Activated T-cell treated with anti-CD3 and anti-CD28 coated beads, Interleukin-2, amount 50 U/mL, for 48 hours (primary cell): ENCODE measurements at regions not wholly inside any gene's neighbourhood (a gene's known extent, or its start where the extent isn't known, plus 50 kb on each side); places are given as distances from the start of the nearest gene placed in this dataset.
"Not testable (repeated sequence)": the region's sequence is repeated elsewhere in the genome, so short reads cannot be mapped to it uniquely, and the experiment has no call there.

Experiments
- DNase-seq, 2 experiments: peaks; one replicate each; pipeline ENCODE4 v3.0.0-alpha.2; 2020

DNA sequence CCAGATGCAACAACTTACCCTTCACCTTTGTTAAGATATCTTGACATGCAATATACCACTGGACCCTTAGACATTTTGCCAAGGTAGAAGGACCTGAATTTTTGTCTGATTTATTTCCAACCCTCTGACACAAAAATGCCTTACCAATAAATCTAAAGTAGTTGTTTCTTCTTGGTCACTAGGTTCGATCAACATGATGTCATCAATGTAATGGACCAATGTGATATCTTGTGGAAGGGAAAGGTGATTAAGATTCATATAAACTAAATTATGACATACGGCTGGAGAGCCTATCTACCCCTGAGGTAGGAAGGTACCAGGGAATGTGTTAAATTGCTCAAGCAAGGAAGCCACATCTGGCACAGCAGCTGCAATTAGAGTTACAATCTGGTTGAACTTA is 67.7 kb upstream of the SERPINE2 start:
- DNase-seq: no peak

DNA sequence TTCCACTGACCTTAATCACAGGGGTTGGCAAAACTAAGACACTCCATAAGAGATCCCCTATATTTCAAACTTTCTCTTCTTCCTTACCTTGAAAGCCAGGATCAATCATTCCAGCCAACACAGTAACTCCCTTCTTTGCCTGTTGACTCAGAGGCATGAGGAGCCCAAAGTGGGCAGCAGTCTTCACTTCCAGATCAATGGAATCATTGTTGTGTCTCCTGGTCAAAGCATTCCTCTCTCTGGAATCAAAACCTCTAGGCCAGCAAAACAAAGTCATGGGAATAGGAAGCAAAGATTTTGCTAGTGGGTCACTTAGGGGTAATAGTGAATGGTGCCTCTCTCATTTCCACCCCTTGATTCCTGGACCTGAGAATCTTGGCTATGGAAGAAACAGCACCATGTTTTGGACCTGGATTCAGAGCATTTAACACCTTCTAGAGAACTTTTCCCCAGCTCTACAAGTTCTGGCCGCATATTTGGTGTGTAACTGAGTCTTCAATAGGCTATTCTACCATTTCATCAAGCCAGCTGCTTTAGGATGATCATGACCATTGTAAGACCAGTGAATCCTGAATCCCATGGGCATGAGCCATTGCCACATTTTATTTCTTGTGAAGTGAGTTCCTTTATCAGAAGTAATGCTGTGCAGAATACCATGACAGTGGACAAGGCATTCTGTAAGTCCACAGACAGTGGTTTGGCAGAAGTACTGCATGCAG is 65.7 kb upstream of the SERPINE2 start:
- no peak for DNase-seq

DNA sequence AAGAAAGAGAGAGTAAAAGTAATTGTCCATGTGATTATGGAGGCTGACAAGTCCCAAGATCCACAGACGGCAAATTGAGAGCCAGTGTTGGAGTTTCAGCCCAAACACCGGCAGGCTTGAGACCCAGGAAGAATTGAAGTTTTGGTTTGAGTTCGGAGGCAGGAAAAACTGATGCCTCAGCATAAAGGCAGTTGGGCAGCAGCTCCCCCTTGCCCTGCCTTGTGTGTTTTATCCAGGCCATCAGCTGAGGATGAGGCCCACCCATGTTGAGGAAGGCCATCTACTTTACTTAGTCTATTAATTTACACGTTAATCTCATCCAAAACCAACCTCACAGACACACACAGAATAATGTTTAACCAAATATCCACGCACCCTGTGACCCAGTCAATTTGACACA is 64.6 kb upstream of the SERPINE2 start:
- no peak for DNase-seq

DNA sequence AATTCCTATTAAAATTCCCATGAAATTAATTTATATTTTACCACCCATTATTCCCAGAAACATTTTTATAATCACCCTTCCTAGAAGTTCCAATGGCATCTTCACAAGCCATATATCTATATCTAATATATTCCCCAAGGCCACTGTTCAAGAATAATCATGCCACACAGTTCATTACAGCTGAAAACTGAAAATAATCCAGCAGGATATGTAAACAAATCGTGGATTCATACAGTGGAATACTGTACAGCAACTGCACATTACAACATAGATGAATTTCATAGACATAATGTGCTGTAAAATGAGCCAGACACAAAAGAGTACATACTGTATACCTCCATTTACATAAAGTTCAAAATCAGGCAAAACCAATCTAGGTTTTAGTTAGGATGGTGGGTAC is 63.9 kb upstream of the SERPINE2 start:
- no peak for DNase-seq

DNA sequence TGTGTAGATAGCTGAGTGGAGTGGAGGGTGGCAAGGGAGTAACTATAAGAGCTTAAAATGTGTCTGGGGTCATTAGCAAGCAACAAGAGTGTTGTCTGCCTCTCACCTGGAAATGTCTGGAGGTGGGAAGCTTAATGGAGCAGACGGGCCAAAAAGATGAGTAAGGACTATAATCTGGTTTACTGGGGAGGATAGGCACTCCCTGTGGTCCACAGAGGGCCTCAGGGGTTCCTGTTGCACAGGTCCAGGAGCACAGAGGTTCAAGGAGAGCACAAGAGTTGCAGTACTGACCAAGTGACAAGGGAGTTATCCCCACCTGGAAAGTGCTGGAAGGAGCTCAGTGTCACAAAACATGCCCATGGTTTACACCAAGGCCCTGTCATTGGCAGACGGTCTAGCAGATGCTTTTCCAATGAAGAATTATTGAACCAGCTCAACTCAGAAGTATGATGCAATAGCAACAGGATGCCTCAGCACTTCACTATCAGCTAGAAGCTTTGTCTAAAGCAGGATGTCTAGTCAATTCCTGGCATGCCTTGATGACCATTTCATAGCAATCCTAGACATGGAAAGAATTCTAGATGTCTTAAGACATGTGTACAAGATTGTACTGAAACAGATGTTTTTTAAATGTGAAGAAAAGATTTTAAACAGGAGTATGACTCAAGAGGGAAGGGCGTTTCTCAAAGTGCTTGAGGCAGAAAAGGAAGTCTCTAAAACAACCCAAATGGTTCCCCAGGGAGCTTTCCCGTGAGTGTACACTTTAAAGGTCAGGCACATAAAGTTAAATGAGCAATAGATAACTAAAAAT is 62.9 kb upstream of the SERPINE2 start:
- DNase-seq: no peak

DNA sequence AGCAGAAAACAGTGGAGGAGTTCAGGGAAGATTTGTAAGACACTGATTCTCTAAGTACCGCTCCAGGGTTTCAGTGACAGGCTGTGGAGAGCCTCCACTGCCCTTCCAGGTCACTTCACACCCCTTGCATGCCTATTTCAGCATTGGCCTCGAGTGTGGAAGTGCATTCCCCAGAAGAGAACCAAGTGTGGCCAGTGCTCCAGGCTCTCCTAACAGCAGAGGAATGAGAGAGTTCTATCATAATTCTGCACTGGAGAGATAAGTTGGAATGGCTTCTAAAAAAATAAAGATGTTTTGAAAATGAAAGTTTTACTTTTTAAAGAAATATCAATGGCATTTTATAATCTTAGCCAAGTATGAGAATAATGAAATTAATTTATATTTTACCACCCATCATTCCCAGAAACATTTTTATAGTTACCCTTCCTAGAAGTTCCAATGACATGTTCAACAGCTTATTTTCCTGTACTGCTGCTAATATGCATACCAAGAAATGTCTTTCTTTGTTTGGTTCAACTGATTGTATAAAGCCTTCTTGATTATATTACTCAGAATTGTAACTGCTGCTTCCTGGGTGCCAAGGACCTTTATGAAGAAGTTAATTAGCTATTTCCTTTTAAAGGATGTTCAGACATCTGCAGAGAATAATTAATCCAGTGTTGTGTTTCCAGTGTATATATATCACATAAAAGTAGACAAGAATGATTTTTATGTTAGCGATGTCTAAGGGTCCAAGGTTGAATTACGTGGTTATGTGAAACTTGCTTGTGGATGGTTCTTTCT is 61.0 kb upstream of the SERPINE2 start:
- DNase-seq: no peak

DNA sequence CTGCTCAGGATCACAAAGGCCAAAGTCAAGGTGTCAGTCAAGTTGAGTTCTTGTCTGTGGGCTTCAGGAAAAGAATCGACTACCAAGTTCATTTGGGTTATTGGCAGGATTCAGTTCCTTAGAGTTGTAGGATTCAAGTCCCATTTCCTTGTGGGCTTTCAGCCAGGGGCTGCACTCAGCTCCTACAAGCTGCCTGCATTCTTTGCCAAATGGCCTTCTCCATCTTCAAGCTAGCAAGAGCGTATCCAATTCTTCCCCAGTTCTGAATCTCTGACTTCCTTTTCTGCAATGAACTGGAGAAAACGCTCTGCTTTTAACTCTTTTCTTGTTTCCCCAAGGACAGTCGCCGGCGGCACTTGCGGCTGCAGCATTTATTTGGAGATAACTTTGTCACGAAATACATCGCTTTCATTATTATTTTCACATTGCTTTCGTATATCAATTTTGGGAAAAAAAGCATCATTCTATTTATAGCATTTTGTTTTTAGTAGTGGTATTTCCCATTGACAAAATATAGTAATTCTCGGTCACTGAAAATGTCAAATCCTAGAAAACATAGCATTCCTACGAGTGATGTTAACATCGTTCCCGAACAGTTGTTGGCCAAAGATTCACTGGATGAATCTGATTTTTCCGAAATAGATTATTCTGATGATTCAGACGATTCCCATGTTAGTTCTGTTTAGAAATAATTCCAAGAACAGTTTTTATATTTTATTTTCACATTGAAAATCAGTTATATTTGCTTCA is 59.6 kb upstream of the SERPINE2 start:
- no peak for DNase-seq

DNA sequence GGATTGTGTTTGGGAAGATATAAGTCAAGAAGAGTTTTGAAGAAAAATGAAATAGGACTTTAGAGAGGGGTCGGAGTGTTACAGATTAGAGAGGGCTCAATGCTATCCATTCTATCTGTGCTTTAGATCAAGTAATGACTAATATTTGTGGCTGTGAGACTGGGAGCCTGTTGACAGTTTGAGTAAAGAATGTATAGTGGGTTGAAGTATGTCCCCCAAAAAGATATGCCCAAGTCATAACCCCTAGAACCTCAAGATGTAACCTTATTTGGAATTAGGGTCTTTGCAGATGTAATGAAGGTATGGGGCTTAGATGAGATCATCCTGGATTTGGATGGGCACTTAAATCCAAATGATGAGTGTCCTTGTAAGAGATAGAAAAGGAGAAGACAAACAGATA is 55.3 kb upstream of the SERPINE2 start:
- DNase-seq: no peak

DNA sequence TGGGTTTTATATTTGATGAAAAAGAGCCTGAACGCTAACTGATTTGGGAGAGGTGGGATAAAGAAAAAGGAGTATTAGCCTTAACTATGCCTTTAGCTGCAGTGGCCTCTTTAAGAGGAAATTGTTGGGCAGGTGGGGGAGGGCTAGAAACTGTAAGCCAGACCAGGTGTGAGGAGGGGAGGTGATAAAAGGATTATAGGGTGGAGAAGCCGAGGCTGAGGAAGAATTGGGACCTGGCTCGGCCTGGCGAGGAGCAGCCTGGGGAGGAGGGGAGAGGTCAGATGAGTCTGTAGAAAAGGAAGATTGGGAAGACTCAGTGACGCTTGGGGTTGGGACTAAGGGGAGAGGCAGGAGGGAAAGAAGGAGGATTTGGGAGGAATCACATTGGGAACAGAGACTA is 52.6 kb upstream of the SERPINE2 start:
- not testable (repeated sequence) for DNase-seq

DNA sequence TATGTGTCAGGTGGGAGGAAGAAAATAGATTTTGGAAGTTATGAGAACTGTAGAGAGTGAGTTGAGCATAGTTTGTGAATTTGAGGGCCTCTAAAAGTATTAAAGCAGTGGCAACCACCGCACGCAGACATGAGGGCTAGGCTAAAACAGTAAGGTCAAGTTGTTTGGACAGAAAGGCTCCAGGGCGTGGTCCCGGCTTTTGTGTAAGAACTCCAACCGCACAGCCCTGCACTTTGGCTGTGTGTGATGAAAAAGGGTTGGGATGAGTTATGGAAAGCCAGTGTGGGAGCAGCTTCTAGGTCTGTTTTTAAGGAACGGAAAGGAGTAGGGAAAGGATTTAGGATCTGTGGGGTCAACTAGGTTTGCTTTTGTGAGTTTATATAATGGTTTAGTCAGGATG is 50.5 kb upstream of the SERPINE2 start:
- DNase-seq: not testable (repeated sequence)
